SKM-1 treated with dmso at 0.1 percent for 144 hours (cell line): ENCODE measurements at regions not wholly inside any gene's neighbourhood (a gene's known extent, or its start where the extent isn't known, plus 50 kb on each side); places are given as distances from the start of the nearest gene placed in this dataset.
A peak's percentile ranks its signal among the peaks of the same experiment; 100 is the strongest.

ENCODE experiments used
- DNase-seq: peaks from one replicate; lab custom pipeline; 2025; ENCODE audit not compliant: unreplicated experiment; lab: John Stamatoyannopoulos, UW

DNA sequence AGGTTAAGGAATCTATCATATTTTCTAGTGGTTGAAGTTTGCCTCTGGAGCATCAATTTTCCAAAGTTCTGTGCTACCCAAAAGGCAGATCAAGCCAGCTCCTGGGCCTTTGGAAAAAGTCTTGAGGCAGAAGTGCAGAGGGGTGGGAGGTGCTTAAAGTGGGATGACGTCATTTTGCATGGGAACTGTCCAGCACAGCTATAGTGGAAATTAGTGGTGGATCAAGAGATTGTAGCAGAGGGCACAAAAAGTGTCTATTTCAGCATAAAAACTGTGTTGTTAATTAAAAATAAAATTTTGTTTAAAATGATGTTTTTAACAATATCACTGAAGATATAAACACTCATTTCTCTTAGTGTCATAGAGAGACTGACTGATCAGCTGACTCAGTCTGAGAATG is 221.9 kb downstream of the LRRN1 start:
- DNase-seq, result no peak

GRCh38 chr3:4029135-4029534 is 229.9 kb downstream of the LRRN1 start:
- no peak for DNase-seq

- no peak for DNase-seq
Observed at GRCh38 chr3:4030624-4031023, 231.4 kb downstream of the LRRN1 start.

DNA sequence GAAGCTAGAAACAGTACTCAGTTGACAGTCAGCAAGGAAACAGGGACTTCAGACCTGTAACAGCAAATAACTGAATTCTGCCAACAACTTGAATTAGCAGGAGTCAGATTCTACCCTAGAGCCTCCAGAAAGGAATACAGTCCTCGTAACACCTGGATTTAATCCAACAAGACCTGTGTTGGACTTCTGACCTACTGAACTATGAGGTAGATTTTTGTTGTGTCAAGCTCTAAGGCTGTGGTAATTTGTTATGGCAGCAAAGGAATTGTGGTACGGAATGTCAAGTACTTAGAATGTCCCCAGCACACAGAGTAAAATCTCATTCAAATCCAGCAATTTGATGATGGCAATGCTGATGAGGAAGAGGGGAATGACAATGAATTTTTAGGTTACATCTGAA is 234.1 kb downstream of the LRRN1 start:
- no peak for DNase-seq

- DNase-seq, result no peak
Observed at GRCh38 chr3:4036046-4036445, 236.8 kb downstream of the LRRN1 start.

GRCh38 chr3:4038351-4038750 is 239.1 kb downstream of the LRRN1 start:
- no peak for DNase-seq

DNA sequence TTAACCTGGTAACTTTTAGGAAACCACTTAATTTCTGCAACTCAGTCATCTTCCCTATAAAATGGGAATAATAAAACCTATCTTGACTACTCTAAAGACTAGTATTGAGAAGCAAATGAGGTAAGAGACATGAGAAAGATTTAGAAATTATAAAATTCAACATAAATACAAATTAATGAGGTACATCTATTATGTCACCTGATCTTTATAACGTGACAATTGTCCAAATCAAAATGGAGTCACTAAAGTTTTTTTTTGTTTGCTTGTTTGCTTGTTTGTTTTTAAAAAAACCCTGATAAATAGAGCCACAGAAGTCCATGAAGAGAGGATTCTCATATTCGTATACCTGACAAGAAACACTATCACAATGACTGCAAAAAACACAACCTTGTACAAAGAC is 242.8 kb downstream of the LRRN1 start:
- no peak for DNase-seq

DNA sequence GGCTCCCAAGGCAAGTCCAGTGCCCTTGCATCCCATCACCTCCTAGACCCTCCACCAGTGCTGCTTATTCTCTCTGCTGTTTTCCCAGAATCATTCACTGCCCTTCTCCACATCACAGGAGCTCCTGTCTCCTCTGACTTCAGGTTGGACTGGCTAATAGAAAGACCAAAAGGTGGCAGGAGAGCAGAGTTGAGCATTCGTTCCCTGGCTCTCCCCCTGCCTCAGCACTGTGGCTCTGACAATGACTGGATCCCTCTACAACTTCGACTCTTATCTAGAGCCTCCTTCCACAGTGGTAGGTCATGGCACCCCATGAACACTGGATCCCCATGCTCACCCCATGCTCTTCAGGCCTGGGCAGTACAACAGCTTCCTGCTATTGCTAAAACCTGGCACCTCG is 243.6 kb downstream of the LRRN1 start:
- DNase-seq, result no peak

DNA sequence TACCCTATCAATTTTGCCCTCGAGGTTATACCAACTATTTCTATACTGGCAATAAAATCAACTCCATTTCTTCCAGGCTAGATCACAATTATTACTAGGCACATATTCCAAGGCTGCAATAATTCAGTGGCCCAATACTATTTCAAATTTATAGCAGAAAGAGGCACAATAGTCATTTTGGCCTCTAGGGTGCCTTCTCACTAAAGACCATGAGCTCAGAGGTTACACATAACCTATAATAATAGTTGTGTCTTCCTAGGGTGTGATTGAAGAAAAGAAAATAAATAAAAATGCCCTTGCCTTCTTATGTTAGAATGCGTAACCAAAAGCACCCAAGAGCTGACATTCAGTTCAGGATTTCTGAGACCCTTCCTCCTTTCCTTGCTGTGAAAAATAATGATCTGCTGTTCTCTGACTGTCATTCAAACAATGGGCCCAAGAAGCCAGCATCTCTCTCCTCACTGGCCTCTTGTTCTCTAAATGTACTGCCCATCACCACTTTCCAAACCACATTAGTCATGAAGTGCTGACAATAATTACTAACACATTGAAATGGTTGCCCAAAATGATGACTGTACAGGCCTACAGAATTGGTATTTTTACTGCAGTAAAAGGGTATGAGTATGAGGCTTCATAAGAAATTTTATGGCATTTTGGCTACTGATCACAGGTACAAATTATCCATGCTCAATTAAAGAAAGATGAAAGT is 244.8 kb downstream of the LRRN1 start:
- no peak for DNase-seq

GRCh38 chr3:4044619-4045018 is 245.4 kb downstream of the LRRN1 start:
- DNase-seq, result no peak

DNA sequence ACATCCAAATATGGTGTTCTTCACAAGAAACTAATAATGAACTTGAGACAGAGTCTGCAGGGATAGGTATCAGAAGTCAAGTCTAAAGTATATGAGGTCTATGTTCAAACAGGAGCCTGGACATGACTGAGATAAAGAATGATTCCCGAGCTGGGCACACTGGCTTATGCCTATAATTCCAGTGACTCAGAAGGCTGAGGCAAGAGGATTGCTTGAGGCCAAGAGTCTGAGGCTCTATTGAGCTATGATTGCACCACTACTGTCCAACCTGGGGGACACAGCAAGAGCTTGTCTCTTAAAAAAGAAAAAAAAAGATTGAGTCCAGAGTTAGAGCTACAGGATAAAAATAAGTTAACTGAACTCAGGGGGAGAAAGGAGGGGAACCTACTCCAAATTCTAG is 246.5 kb downstream of the LRRN1 start:
- no peak for DNase-seq

DNA sequence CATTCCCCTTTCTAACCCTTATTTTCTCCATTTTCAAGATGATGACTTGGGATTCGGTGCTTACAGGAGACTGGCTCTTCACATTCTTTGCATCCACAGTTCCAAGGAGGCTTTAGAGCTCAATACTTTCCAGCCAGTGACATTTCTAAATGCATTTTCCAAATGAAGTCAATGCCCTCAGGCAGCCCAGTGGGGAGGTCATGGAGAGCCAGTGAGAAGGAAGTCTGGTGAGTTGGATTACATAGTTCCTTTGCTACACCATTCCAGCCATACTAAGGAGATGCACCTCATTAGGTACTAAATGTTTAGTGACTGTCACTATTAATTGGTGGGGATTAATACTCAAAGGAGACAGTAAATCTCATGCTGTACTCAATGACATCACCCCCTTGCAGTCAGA is 248.1 kb downstream of the LRRN1 start:
- DNase-seq, result no peak

DNA sequence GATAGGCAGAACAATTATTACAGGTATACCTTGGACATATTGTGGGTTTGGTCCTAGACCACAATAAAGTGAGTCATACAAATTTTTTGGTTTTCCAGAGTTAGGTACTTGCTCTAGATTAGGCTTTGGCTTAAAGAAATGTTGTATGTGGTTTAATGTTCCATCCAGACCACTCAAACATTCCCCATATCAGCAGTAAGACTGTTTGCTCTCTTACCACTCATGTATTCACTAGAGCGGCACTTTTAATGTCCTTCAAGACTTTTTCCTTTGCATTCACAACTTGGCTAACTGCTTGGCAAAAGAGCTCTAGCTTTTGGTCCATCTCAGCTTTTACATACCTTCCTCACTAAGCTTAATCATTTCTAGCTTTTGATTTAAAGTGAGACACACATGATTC is 250.5 kb upstream of the SETMAR start:
- DNase-seq, result no peak

GRCh38 chr3:4053975-4054374 is 249.2 kb upstream of the SETMAR start:
- no peak for DNase-seq

DNA sequence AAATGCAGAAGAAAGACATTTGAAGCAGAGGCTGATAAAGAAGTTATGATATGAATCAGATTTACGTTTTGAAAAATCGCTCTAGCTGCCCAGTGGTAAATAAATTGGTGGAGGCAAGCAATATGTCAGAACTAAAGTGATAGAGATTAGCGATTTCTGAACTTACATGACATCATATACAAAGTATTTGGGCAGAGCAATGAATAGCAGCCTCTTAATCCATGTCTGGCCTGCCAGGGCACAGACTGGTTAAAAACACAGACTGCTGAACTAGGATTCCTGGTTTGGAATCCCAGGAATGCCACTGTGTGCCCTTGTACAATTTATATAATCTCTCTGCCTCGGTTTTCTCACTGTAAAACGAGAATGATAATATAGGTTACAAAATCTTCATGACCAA is 243.1 kb upstream of the SETMAR start:
- no peak for DNase-seq

DNA sequence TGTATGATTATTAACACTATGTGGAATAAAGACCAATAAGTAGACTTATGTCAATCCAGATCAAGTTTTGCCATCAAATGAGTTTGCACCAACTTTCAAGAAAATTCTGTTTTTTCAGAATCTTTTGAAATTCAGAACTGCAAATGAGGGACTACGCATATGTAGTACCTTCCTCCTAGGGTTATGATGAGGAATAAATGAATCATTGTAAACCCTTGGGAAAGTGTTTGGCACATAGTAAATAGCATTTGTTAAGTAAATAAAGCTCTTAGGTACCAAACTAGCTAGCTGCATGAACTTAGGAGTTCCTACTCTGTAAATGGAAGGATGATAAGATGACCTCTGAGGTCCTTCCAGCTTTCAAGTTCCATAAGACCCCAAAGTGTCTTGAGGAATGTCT is 242.6 kb upstream of the SETMAR start:
- DNase-seq, result no peak

- peak; percentile 8 for DNase-seq
Observed at GRCh38 chr3:4061195-4061594, 242.0 kb upstream of the SETMAR start.

- DNase-seq, result no peak
Observed at GRCh38 chr3:4061783-4062360, 241.3 kb upstream of the SETMAR start.

- DNase-seq, result no peak
Observed at GRCh38 chr3:4062621-4063020, 240.5 kb upstream of the SETMAR start.

DNA sequence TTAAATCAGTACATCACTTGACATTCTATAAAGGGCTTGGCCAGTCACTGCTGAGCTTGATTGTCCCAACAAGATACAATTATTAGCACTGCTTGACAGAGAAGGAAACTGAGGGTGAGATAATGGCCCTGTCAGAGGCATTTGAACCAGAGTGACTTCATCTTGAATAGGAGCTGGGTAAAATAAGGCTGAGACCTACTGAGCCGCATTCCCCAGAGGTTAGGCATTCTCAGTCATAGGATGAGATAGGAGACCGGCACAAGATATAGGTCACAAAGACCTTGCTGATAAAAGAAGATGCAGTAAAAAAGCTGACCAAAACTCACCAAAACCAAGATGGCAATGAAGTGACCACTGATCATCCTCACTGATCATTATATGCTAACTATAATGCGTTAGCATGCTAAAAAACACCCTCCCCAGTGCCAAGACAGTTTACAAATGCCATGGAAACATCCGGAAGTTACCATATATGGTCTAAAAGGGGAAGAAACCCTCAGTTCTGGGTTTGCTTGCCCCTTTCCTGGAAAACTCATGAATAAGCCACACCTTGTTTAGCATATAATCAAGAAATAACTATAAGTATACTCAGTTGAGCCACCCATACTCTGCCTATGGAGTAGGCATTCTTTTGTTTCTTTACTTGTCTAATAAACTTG is 239.1 kb upstream of the SETMAR start:
- no peak for DNase-seq

DNA sequence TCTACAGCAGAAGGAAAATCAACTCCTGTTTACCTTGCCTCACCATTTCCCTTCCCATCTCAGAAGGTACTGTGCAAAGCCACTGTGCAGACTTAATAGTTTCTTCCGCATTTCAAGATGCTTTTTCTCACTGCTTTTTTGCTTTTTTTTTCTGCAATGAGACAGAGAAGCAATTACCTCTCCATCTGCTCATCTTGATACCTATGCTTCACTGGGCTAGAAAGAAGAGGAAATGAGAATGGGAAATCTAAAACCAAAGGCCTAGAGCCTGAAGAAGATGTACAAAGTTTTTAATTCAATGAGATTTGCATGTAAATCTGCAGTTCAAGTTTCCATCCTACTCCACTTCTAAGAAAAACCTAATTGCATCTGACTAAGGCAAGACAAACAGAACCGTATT is 238.1 kb upstream of the SETMAR start:
- DNase-seq, result no peak

GRCh38 chr3:4065554-4065953 is 237.6 kb upstream of the SETMAR start:
- DNase-seq, result no peak

DNA sequence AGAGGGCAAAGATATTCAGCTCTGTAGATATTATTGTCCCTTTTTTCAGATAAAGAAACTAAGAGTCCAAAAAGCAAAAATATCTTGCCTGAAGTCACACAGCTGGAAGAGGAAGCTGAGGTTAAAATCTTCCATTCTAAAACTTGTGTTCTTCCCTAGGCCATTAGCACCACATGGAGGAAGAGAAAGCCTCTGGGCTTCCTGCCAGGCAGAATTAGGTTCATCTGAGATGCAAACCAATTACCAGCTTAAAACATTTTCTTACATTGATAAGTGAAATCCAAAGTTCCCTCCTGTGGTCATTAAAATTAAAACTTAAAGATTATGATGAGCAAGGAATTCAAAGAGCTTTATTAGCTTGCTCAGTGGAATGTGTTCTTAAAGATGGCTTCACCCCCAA is 235.3 kb upstream of the SETMAR start:
- DNase-seq, result peak; percentile 3
